SW480 (cell line): ENCODE measurements at regions not wholly inside any gene's neighbourhood (a gene's known extent, or its start where the extent isn't known, plus 50 kb on each side); places are given as distances from the start of the nearest gene placed in this dataset.

ENCODE experiments used
- DNase-seq: peaks from one replicate; pipeline ENCODE4 v3.0.0-alpha.2; 2016; ENCODE audit warnings: low spot score

DNA sequence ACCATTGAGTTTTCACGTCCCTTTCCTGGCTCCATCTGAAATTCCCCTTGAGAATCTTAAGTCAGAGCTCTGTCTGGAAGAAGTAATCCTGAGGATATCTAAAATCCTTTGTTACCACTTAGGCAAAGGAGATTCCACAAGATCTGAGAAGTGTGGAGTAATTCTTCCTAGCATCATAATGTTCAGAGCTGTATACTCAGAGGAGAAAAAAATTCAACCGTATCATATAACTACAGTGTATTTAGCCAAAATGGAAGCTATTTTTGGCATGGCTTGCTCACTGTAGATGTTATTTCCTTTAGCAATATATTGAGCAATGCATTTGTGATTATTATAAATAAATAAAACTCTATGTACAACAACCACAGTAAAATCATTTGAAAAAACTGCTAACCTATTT lies 1858.4 kb downstream of the EFNA5 start:
- no peak for DNase-seq

DNA sequence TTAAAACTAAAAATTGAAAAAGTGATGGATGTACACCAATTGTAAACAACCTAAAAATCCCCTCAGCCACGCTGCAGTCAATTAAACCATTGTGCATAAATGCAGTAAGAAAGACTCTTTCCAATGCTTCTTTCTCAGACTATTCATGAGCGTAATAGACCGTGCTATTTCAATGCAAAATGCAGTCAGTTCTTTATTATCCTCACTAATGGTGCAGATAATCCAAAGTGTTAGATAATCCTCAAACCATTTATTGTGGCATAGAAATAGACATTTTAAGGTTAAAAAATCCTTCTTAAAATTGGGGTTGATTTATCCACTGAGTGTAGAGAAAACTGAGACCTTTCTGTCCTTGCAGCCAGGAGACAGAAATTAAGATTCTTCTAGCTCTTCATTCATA lies 1862.8 kb downstream of the EFNA5 start:
- no peak for DNase-seq

GRCh38 chr5:105807290-105807689 lies 1863.4 kb downstream of the EFNA5 start:
- no peak for DNase-seq

DNA sequence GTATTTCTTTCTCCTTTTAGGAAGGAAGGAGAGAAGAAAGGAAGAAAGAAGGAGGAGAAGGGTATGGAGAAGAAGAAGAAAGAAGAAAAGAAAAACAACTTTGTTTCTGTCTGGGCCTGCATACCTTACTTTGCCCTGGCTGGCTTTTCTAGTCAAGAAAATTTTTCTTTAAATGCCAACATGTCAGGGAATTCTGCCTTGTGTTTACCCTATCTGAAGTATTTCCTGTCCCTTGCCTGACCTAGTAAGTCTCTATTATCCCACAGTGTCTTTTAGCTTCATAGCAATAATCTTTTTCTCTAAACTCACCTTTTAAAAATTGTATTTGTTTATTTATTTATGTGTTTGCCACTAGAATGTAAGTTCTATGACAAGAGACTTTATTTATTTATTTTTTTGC lies 1864.1 kb downstream of the EFNA5 start:
- DNase-seq, result no peak

DNA sequence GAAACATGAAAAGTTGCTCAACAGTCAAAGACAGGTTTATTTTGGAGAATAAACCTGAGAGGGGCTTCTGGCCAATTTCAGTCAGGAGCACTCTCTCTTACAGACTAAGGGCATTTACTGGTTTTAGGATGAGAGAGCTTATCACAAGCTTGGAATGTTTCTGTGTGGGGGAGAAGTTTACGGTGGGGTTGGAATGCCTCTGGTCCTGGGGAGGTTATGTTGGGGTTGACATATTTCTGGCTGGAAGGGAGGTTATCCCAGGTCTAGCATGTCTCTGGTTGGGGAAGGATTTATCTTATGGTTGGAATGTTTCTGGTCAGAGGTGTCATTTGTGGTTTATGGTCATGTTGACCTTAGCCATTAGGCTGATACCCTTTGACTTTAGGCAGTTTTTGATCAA lies 1867.3 kb downstream of the EFNA5 start:
- DNase-seq, result no peak

GRCh38 chr5:105794578-105794977 lies 1876.2 kb downstream of the EFNA5 start:
- DNase-seq, result no peak

GRCh38 chr5:105789246-105789645 lies 1881.5 kb downstream of the EFNA5 start:
- no peak for DNase-seq

DNA sequence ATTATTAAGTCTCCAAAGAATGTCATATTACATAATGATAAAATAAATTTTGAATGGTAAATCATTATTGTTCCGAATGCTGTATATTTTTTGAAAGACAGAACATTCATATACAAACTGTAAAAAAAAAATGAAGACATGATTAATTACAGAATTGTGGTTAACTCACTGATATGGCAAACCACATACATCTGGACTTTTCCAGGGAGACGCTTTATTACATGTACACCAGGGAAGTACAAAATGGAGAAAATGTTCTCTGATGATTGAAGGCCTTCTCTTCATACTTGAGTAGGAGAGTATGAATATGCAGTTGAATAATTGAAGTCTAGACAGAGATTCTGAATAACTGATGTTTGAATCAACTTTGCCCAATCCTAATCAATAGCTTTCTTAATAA lies 1886.9 kb downstream of the EFNA5 start:
- no peak for DNase-seq

GRCh38 chr5:105782501-105782900 lies 1888.2 kb downstream of the EFNA5 start:
- no peak for DNase-seq

- DNase-seq, result no peak
These were observed 1897.5 kb downstream of the EFNA5 start for GRCh38 chr5:105773241-105773640.

GRCh38 chr5:105767267-105767666 lies 1903.5 kb downstream of the EFNA5 start:
- DNase-seq, result no peak

GRCh38 chr5:105762728-105763127 lies 1908.0 kb downstream of the EFNA5 start:
- no peak for DNase-seq

DNA sequence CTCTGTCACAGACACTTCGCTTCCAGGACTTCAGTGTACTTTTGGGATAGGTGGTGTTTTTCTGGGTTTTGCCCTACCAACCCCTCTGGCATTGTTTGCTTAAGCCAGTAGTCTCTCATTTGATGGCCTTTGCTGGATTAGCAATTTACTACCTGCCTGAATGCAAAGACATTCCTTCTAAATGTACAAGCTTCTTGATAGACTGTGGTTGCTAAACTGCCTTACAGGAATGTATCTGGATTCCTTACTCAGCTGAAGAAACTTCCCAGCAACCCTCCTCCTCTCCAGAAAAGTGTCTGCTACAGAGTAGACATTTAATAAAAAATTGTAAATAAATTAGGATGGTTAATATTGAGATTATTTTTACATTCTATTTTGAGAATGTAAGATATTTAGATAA lies 1916.7 kb downstream of the EFNA5 start:
- no peak for DNase-seq

DNA sequence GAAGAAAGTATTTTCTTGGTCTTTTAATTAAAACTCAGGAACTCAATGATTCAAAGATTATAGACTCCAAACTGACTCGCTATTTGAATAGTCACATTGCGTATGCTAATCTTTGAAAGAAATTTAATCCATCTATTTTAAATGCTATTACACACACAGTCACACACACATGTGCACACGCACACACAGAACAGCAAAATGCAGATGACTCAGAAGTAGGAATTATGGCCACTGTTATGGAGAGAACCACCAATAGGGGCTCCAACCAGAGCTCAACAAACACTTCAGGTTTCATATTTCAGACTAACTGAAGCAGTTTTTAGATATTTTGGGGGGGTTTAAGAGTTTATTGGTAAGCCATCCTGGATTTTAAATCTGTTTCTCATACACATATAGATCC lies 1917.9 kb downstream of the EFNA5 start:
- no peak for DNase-seq

DNA sequence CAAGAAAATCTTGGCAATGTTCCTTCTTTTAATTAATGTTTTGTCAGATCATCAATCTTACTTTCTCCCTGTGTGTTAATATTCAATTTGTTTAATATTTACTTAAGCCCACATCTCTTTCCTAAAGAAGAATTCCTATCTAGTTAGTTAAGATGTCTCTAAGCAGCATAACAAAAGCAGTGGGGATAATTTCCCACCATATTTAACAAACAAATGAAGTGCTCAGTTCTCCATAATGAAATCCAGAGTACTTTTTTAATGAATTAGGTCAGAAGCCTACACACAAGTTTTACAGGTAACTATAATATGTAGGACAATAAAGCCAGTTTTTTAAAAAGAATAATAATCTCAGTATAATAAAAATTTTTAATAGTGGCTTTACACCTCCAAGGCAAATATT lies 1918.8 kb downstream of the EFNA5 start:
- no peak for DNase-seq

DNA sequence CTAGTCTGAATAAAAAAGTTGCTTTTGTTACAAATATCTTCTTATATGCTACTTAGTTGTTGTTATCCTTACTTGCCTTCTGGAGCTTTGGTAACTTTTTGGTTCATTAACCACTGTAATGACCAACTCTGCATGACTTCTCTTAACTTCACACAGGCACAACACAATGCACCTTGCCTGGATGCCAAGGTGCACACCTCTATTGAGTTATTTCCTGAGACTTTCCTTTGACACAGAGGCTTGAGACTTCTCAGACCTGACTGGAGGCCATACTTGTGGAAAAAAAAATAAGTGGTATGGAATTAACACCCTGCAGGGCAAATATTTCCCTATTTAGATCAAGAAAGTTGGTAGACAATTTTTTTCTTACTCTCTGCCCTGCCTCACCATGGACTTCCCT lies 1925.6 kb downstream of the EFNA5 start:
- no peak for DNase-seq

- DNase-seq, result no peak
These were observed 1930.5 kb downstream of the EFNA5 start for GRCh38 chr5:105740242-105740641.

- DNase-seq, result no peak
These were observed 1931.0 kb downstream of the EFNA5 start for GRCh38 chr5:105739732-105740131.

- DNase-seq, result no peak
These were observed 1935.0 kb downstream of the EFNA5 start for GRCh38 chr5:105735704-105736103.

- no peak for DNase-seq
These were observed 1939.8 kb downstream of the EFNA5 start for GRCh38 chr5:105730982-105731381.

DNA sequence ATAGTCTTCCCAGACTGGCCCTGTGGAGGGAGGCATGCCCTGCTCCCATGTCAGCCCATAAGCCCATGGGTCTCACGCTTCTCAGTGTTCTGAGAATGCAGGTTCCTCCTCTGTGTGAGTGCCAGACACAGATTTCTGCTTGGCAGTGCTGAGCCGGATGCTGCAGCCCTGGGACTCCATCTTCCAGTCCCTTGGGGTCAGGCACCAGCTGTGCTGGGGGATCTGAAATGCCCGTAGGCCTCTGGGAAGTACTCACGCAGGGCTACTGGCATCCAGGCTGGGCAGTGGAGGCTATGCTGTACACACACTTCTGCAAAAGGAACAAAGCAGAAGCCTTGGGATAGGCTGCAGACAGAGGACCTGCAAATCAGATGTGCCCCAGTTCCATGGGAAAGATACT lies 1944.6 kb downstream of the EFNA5 start:
- no peak for DNase-seq

DNA sequence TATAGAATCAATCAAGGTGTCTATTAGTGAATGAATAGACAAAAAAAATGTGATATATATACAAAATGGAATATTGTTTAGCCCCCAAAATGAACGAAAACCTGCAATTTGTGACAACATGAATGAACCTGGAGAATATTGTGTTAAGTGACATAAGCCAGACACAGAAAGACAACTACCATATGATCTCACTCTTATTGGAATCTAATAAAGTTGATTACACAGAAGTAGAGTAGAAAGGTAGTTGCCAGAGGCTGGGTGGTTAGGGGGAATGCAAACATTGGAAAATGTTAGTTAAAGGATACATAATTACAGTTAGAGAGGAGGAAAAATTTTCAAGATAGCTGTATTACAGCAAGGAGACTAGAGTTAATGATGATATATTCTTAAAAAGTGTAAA lies 1962.3 kb downstream of the EFNA5 start:
- no peak for DNase-seq

DNA sequence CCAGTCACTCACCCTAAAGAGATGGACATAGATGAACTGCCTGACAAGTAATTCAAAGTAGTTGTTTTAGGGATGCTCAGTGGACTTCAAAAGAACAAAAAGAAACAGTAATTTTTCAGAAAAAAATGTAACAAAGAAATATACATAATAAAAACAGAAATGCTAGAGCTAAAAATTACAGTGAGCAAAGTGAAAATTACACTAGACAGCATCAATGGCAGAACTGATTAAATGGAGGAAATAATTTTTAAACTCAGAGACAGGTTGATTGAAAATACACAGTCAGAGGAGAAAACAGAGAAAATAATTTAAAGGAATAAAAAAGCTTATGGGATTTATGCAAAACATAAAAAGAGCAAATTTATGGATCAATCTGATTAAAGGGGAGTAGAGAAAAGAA lies 1968.4 kb downstream of the EFNA5 start:
- no peak for DNase-seq

DNA sequence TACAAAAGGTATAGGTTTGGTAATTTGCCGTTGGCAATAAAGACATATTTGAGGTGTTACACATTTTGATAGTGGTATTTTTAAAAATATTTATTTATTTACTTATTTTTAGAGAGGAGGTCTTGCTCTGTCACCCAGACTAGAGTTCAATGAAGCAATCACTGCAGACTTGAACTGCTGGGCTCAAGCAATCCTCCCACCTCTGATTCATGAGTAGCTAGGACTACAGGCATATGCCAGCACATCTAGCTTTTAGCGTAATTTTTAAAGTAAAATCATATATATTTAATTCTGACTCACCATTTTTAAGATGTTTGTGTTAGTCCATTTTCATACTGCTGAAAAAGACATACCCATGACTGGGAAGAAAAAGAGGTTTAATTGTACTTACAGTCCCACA lies 1974.3 kb downstream of the EFNA5 start:
- DNase-seq, result no peak

DNA sequence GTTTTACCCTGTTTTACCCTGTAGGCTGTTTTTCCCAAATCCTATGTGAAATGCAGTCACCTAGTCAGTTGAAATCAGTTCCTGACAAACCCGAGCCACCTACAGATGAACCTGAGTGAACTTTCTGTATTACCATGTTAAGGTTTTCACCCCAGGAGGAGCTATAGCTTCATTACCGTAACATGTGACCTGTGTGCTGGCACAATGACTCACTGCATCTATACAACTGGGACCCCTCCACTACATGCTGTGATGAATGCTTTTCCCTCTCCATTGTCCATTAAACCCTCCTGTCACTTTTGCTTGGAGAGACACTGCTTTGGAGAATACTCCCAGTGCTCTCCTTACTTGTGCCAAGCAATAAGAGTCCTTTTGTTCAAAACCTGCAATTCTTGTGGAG lies 1974.8 kb downstream of the EFNA5 start:
- DNase-seq, result no peak
